Thymus (tissue), 11 donors: ENCODE measurements at regions not wholly inside any gene's neighbourhood (a gene's known extent, or its start where the extent isn't known, plus 50 kb on each side); places are given as distances from the start of the nearest gene placed in this dataset.
A peak's percentile ranks its signal among the peaks of the same experiment; 100 is the strongest.

Source experiments
- DNase-seq, 9 donors: peaks; one replicate each; pipeline ENCODE4 v3.0.0-alpha.2; 2013; ENCODE audit warnings: low spot score in 9 of 9, low read depth in 6 of 9, missing footprints in 1 of 9
- H3K27ac ChIP-seq, 2 donors: one replicate each; pipeline ENCODE4 v1.5.1; 2013; ENCODE audit warnings: control low read depth in 1 of 2, low read depth in 1 of 2, low read length in 1 of 2, mild to moderate bottlenecking in 1 of 2, moderate library complexity in 1 of 2
- H3K27me3 ChIP-seq, 2 donors: one replicate each; pipeline ENCODE4 v1.5.1; 2013; ENCODE audit warnings: low read length in 1 of 2; ENCODE audit not compliant: control insufficient read depth in 2 of 2, insufficient read depth in 1 of 2
- H3K36me3 ChIP-seq, 2 donors: one replicate each; pipeline ENCODE4 v1.5.1; 2013; ENCODE audit warnings: low read length in 1 of 2, mild to moderate bottlenecking in 1 of 2, moderate library complexity in 1 of 2; ENCODE audit not compliant: control insufficient read depth in 2 of 2, insufficient read depth in 2 of 2
- H3K4me1 ChIP-seq, 2 donors: one replicate each; pipeline ENCODE4 v1.5.1; 2013; ENCODE audit warnings: low read length in 2 of 2; ENCODE audit not compliant: control insufficient read depth in 2 of 2, insufficient read depth in 2 of 2
- H3K4me3 ChIP-seq, 2 donors: one replicate each; pipeline ENCODE4 v1.5.1; 2013; ENCODE audit warnings: low read length in 2 of 2, control low read depth in 1 of 2, mild to moderate bottlenecking in 1 of 2
- H3K9me3 ChIP-seq, 2 donors: one replicate each; pipeline ENCODE4 v1.5.1; 2013; ENCODE audit warnings: low read length in 1 of 2, mild to moderate bottlenecking in 1 of 2; ENCODE audit not compliant: control insufficient read depth in 2 of 2, insufficient read depth in 1 of 2
- whole genome bisulfite sequencing: extraction: QIAGEN DNeasy Blood & Tissue Kit; methylation state at CpG from one replicate; pipeline ENCODE4 v1.1.7; 2013; 5-methylcytosine and 5-hydroxymethylcytosine counted together
- donor health status: healthy.

- peaks cover 0 to 5% of the 10 kb centered on the region in 2 donors for H3K27me3 ChIP-seq
- H3K9me3 ChIP-seq = no peaks in the 10 kb centered on the region
- H3K27ac ChIP-seq = no peak overlapping the region
- no peaks in the 10 kb centered on the region for H3K36me3 ChIP-seq
- no peak overlapping the region for H3K4me3 ChIP-seq
- no peak for DNase-seq
- no peaks in the 10 kb centered on the region for H3K4me1 ChIP-seq
These were observed 120.3 kb downstream of the ZNF664 start for GRCh38 chr12:124093297-124093696.

- DNase-seq = no peak
- Histone ChIP-seq H3K27me3 (peaks cover 0 to 10% of the 10 kb centered on the region in 2 donors), H3K4me1 (no peaks in the 10 kb centered on the region), H3K4me3 (no peak overlapping the region), H3K9me3 (no peaks in the 10 kb centered on the region), H3K36me3 (no peaks in the 10 kb centered on the region), H3K27ac (no peak overlapping the region)
- 97% methylated on average over 4 of the region's 4 CpGs for WGBS
These were observed 121.2 kb downstream of the ZNF664 start for GRCh38 chr12:124094188-124094587.

- no peaks in the 10 kb centered on the region for H3K4me1 ChIP-seq
- 25% methylated on average over 5 of the region's 5 CpGs for WGBS
- no peak overlapping the region for H3K4me3 ChIP-seq
These were observed 121.7 kb downstream of the ZNF664 start for GRCh38 chr12:124094733-124095132.

GRCh38 chr12:124096109-124096508 lies 123.1 kb downstream of the ZNF664 start:
- H3K27ac ChIP-seq = no peak overlapping the region
- 97% methylated on average over 15 of the region's 15 CpGs for WGBS
- no peak for DNase-seq
- no peak overlapping the region for H3K4me3 ChIP-seq
- no peaks in the 10 kb centered on the region for H3K9me3 ChIP-seq
- H3K4me1 ChIP-seq = no peaks in the 10 kb centered on the region
- no peaks in the 10 kb centered on the region for H3K36me3 ChIP-seq
- H3K27me3 ChIP-seq = peaks cover 0 to 10% of the 10 kb centered on the region in 2 donors

More at GRCh38 chr12:124094733-124095132, 121.7 kb downstream of the ZNF664 start:
- Histone ChIP-seq H3K27me3 (peaks cover 0 to 10% of the 10 kb centered on the region in 2 donors), H3K27ac (no peak overlapping the region), H3K36me3 (no peaks in the 10 kb centered on the region), H3K9me3 (no peaks in the 10 kb centered on the region)
- DNase-seq = peak in 1 of 9 donors; percentile 8

GRCh38 chr12:124096869-124097434 lies 123.9 kb downstream of the ZNF664 start:
- H3K27me3 ChIP-seq = peaks cover 0 to 10% of the 10 kb centered on the region in 2 donors
- no peak for DNase-seq
- 91% methylated on average over 10 of the region's 10 CpGs for WGBS
- no peaks in the 10 kb centered on the region for H3K36me3 ChIP-seq
- H3K4me1 ChIP-seq = no peaks in the 10 kb centered on the region
- peak overlapping the region in 1 of 2 donors; percentile 20 for H3K27ac ChIP-seq
- no peak overlapping the region for H3K4me3 ChIP-seq
- no peaks in the 10 kb centered on the region for H3K9me3 ChIP-seq

- H3K9me3 ChIP-seq = no peaks in the 10 kb centered on the region
- no peak overlapping the region for H3K4me3 ChIP-seq
- WGBS = 83% methylated on average over 7 of the region's 7 CpGs
- peaks cover 0 to 10% of the 10 kb centered on the region in 2 donors for H3K27me3 ChIP-seq
- peak overlapping the region in 1 of 2 donors; percentile 15 for H3K27ac ChIP-seq
- no peaks in the 10 kb centered on the region for H3K36me3 ChIP-seq
- DNase-seq = no peak
- H3K4me1 ChIP-seq = no peaks in the 10 kb centered on the region
These were observed 124.7 kb downstream of the ZNF664 start for GRCh38 chr12:124097701-124098100.

- Histone ChIP-seq H3K36me3 (no peaks in the 10 kb centered on the region), H3K4me3 (no peak overlapping the region), H3K4me1 (no peaks in the 10 kb centered on the region), H3K27me3 (peaks cover 0 to 10% of the 10 kb centered on the region in 2 donors), H3K27ac (peak overlapping the region in 1 of 2 donors; percentile 37), H3K9me3 (no peaks in the 10 kb centered on the region)
- DNase-seq = no peak
- WGBS = 89% methylated on average over 14 of the region's 14 CpGs
These were observed 125.2 kb downstream of the ZNF664 start for GRCh38 chr12:124098101-124098757.

- peaks cover 0 to 10% of the 10 kb centered on the region in 2 donors for H3K27me3 ChIP-seq
- 82% methylated on average over 8 of the region's 8 CpGs for WGBS
- H3K36me3 ChIP-seq = no peaks in the 10 kb centered on the region
- H3K4me3 ChIP-seq = no peak overlapping the region
- DNase-seq = no peak
- no peaks in the 10 kb centered on the region for H3K9me3 ChIP-seq
- H3K4me1 ChIP-seq = no peaks in the 10 kb centered on the region
- H3K27ac ChIP-seq = no peak overlapping the region
These were observed 125.9 kb downstream of the ZNF664 start for GRCh38 chr12:124098887-124099286.

- WGBS = 94% methylated on average over 16 of the region's 16 CpGs
- Histone ChIP-seq H3K9me3 (no peaks in the 10 kb centered on the region), H3K4me1 (no peaks in the 10 kb centered on the region), H3K4me3 (no peak overlapping the region), H3K27ac (no peak overlapping the region), H3K27me3 (peaks cover 0 to 10% of the 10 kb centered on the region in 2 donors), H3K36me3 (no peaks in the 10 kb centered on the region)
- DNase-seq = no peak
These were observed 126.6 kb downstream of the ZNF664 start for GRCh38 chr12:124099661-124100060.
